ENCODE measurements at regions not wholly inside any gene's neighbourhood (a gene's known extent, or its start where the extent isn't known, plus 50 kb on each side); places are given as distances from the start of the nearest gene placed in this dataset.
"Not testable (repeated sequence)": the region's sequence is repeated elsewhere in the genome, so short reads cannot be mapped to it uniquely, and the experiment has no call there.

DNA sequence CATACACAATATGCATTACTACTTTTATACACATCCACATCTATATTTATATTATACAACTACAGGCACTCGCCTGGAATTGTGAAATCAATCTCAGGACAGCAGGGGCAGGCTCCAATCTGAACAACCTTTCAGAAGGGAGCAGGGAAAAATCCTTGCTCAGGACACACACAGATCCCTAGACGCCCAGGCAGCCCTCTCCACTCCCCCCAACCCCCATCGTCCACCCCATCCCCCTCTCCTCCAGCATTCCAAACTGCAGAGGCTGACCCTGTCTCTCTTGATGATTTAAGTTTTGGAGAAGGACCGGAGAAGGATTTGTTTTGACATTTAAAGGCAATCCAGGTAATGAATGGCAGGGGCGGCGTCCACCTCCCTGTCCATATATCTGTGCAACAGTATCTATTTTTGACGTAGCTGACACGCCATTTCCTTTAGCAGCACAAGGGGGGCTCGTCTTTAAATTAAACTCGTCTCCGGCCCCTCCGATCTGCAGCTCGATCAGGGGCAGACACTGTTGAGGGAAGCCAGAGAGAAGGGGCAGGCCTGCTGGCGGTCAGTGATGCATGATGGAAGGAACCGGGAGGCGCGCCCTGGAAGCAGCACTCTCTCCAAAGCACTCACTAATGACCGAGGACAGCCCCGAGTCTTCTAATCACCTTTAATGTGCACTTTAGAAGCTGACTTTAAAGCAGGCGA, 95.0 kb upstream of the TBX5 start:
- DNase-seq: no peak

DNA sequence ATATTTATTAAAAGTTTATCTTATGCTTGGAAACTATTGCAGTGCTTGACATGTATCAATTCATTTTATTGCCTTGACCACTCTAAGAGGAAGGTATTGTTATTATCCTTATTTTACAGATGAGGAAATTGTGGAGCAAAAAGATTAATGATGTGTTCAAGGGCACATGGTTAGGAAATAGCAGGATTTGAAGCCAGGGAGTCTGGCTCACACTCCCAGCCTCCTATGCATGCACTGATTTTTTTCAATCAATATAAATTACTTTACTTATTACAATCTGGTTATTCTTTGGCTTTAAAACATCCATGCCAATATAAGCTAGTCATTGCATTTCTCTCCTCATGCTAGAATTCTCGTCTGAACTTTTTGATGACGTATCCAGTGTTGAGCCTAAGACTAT, 94.2 kb upstream of the TBX5 start:
- no peak for DNase-seq

DNA sequence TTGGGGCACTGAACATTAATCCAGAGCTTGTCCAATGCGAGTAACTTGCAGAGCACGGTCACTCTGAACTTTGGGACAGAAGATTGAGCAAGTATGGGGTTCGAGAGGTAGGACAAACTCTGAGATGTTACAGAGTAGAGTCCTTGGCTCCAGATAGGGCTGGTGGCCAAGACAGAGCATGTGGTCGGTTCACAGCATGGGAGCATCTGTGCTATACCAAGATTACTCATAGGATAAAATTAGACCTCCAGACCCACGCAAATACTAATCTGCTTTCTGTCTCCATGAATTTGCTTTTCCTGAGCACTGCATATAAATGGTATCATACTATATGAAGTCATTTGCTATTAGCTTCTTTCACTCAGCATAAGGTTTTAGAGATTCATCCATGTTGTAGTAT, 93.4 kb upstream of the TBX5 start:
- no peak for DNase-seq

DNA sequence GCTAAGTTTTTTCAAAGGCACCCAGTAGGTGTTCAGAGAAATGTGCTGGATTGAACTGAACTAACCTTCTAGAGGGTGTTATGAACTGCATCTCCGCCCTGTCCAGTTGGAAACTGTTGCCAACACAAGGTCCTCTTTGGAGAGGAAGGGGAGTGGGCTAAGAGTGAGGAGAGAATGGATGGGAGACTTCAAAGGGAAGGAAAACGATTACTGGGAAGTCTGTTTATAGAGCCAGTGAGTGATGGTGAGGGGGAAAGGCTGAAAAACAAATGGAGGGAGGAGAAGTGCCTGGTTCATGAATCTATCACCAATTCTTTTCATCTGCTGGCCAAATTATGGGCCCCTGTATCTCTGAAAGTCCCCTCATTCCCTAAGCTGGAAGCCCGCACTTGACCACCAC, 86.0 kb upstream of the TBX5 start:
- no peak for DNase-seq

DNA sequence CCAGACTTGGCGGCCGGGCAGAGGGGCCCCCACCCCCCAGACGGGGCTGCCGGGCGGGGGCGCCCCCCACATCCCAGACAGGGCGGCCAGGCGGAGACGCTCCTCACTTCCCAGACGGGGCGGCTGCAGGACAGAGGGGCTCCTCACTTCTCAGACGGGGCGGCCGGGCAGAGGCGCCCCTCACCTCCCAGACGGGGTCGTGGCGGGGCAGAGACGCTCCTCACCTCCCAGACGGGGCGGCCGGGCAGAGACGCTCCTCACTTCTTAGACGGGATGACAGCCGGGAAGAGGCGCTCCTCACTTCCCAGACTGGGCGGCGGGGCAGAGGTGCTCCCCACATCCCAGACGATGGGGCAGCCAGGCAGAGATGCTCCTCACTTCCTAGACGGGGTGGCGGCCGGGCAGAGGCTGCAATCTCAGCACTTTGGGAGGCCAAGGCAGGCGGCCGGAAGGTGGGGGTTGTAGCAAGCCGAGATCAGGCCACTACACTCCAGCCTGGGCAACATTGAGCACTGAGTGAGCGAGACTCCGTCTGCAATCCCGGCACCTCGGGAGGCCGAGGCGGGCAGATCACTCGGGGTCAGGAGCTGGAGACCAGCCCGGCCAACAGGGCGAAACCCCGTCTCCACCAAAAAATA, 79.0 kb upstream of the TBX5 start:
- not testable (repeated sequence) for DNase-seq

DNA sequence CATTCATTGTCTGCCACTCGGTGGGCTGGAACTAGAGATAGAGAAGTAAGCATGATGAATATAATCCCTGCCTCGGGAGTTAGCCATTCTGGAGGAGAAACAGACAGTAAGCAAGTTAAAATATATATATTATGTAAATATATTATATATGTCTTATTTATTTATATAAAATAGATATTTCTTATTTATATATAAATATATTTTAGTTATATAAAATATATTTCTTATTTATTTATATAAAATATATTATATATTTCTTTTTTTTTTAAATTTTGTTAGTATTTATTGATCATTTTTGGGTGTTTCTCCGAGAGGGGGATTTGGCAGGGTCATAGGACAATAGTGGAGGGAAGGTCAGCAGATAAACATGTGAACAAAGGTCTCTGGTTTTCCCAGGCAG, 78.1 kb upstream of the TBX5 start:
- no peak for DNase-seq

DNA sequence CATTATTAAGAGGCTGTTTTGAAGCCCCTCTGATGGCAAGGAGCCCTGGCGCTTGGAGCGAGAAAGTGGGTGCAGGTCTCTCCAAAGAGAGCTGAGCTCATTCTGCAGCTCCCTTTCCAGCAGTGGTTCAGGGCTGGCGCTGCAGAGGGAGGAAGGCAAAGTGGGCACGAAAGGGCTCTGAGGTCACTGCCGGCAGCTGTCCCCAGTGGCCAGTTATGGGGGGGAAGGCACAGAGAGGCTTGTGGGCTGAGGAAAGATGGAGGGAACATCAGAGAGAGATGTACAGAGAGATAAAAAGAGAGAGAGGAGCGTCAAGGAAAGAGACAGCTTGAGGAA, 75.2 kb upstream of the TBX5 start:
- no peak for DNase-seq

DNA sequence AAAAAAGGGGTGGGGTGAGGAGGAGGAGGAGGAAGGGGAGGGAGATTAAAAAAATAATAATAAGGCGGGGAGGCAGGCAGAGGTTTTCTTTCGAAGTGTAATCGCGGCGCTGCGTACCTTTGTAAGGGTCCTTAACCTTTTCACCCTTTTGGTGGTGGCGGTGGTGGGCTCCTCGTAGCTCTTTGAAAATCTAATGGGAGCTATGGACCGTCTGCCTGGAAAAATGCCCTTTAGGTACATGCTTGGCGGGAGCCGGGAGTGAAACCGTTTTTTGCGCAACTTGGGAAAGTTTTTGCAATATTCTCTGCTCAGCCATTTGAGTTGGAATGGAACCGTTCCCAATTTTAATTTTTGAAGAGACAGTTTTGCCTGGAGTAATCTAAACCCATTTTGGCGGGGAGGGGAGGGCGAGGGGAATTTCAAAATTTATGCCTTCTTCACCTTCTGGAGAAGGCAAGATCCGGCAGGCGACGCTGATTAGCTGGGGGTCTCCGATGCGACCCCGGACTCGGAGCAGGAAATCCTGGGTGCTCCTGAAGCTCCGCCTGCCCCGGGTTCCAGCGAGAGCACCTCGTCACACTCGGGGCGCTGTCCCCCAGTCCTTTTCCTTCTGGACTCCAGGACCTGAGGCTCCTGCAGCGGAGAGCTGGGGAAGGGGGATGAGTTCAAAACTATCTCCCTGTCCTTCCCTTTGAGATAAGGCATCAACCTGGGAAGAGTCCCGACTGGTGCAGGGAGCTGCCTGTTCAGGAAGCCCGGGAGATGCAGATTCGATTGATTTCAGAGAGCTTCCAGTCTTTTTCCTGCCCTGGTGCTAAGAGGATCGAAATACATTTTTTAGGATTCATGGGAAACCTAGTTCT, 74.6 kb upstream of the TBX5 start:
- DNase-seq: peak in 2 of 3 donors; percentile 4 to 7

DNA sequence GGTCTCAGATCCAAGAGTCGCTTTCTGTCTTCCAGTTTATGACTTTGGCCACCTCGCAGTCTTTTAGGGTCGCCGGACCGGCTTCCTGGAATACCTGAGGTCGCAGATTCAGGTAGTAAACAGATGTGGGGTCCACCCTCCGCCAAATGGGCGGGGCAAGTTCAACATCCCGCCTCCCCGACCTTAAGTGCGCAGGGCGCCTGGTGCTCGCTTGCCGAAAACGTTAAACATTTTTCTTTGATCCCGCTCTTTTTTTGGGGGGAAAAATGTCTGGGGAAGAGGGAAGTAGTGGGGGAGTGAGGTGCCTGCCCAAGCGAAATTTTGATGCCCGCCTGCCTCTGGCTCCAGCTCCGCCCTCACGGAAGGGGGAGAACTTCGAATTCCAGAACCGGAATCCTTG, 73.9 kb upstream of the TBX5 start:
- no peak for DNase-seq

DNA sequence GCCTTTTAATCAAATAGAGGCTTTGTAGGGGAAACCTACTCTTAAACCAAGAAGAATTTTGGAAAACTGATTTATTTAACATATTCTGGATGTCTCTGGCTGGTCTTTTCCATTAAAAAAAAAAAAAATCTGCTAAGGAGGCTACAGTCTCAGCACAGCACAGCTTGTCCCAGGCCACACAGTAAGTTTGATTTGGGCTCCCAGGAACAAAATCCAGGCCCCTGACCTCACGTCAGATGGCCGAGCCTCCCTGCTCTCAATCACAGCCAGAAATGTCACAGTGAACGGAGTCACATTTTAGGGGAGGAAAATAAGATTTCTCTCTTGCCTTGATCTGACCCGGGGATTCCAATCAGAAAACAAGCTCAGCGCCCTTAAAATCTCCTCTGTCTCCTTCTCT, 72.9 kb upstream of the TBX5 start:
- no peak for DNase-seq

DNA sequence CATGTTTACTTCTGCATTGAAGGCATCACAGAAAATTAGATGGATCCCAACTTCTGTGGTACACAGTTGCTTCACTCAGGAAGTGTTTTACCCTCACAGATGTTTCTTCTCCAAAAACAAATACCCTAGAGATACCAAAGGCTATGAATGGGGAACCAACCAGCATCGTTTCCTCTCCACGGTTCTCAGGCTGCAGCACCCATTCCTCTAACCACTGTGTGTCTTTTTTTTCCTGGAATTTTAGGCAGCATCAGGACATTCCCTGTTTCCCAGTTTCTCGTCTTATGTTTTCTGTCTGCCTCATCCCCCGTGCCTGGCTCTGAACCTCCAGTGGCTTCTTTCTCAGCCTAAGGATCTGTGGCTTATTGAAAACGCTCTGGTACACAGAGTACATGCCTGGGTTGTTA, 72.0 kb upstream of the TBX5 start:
- no peak for DNase-seq

DNA sequence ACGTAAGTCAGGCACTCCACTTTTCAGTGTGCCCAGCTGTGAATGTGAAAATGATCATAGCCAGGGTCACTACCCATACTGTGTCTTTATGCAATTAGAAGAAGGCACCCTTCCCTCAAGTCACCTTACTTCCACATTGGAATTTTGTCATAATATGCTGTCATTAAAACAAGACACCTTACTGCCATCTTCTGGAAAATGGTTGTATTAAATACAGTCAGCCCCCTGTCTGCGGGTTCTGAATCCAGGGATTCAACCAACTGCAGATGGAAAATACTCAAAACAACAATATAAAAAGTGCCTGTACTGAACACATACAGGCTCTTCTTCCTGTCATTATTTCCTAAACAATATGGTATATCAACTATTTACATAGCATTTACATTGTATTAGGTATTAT, 70.2 kb upstream of the TBX5 start:
- peak; percentile 3 to 30 (median 6) for DNase-seq

DNA sequence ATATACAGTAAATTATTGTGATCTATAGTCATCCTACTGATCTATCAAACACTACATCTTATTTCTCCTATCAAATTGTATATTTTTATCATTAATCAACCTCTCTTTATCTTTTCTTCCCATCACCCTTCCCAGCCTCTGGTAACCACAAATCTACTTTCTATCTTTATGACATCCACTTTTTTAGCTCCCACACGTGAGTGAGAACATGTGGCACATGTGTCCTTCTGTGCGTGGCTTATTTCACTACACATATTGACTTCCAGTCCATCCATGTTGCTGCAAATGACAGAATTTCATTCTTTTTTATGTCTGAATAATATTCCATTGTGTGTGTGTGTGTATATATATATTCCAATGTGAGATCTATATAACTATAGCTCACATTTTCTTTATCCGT, 67.8 kb upstream of the TBX5 start:
- no peak for DNase-seq

DNA sequence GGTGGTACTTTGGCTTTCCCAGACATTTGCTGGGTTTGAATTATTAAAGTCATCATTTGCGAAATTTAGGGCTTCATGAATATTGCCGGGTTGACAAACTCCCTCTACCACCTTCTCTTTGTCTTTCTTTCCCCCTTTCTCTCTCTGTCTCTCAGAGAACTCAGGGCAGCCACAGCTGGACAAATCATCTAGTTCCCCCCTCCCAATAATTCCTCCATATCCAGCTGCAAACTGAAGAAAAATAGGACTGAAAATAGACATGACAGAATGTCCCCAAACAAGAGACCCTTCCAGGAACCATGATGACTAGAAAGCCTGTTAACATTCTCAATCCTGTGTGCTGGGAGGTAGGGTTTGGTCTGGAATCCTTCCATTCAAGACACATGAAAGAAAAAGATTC, 67.1 kb upstream of the TBX5 start:
- DNase-seq: no peak

DNA sequence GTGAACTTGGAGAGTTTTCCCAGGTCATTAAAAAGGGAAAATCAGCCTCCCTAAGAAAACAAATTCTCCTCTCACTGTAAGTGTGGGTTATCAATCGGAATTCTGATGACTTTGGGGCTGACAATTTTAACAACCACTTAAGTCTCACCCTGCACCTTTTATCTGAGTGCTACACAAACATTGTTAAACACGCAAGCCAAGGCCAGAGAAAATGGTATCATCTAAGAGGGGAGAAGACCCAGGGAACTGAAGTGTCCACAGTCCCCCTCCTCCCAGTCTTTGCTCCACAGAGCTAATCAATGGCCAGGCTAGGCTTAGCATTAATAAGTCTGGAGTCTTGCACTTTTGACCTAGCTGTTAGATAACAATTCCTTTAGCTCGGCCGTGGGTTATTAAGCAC, 51.7 kb upstream of the TBX5 start:
- DNase-seq: no peak

All from suppressor macrophage treated with lipopolysaccharide for 1 hour (primary cell).